GM23338 (cell line): ENCODE measurements at regions not wholly inside any gene's neighbourhood (a gene's known extent, or its start where the extent isn't known, plus 50 kb on each side); places are given as distances from the start of the nearest gene placed in this dataset.

Experiments used
- ATAC-seq: fragments of 200-7000 bp; cut with Tn5 transposase; 3 replicates; pipeline ENCODE4 v1.9.1; 2020
- DNase-seq: peaks from one replicate; pipeline ENCODE4 v3.0.0-alpha.2; 2015; ENCODE audit warnings: low spot score
- H2AFZ ChIP-seq: fragments of 200-600 bp; sonication (generic); 2 replicates; pipeline ENCODE4 v1.8.0; 2016; ENCODE audit warnings: antibody characterized with exemption, mild to moderate bottlenecking, moderate library complexity
- H3F3A ChIP-seq: fragments of 200-600 bp; sonication (generic); replicated peaks from 2 replicates; pipeline ENCODE4 v1.8.0; 2017; ENCODE audit warnings: antibody characterized with exemption, mixed run types, low read depth
- H3K27ac ChIP-seq: fragments of 200-600 bp; sonication (generic); 2 replicates; pipeline ENCODE4 v1.6.1; 2016; ENCODE audit warnings: low read depth
- H3K27me3 ChIP-seq: fragments of 200-600 bp; sonication (generic); 2 replicates; pipeline ENCODE4 v1.8.0; 2016; ENCODE audit warnings: mild to moderate bottlenecking, mixed run types, moderate library complexity; ENCODE audit not compliant: insufficient read depth
- H3K36me3 ChIP-seq: fragments of 200-600 bp; sonication (generic); 2 replicates; pipeline ENCODE4 v1.8.0; 2016; ENCODE audit warnings: mild to moderate bottlenecking; ENCODE audit not compliant: insufficient read depth
- H3K4me1 ChIP-seq: fragments of 200-600 bp; sonication (generic); 2 replicates; pipeline ENCODE4 v1.8.0; 2016; ENCODE audit warnings: mild to moderate bottlenecking, moderate library complexity; ENCODE audit not compliant: insufficient read depth
- H3K4me2 ChIP-seq: fragments of 200-600 bp; sonication (generic); 2 replicates; pipeline ENCODE4 v1.7.1; 2017; ENCODE audit warnings: mixed run types
- H3K4me3 ChIP-seq: fragments of 200-600 bp; sonication (generic); 2 replicates; pipeline ENCODE4 v1.6.1; 2016; ENCODE audit warnings: mixed run types
- H3K79me2 ChIP-seq: fragments of 200-600 bp; sonication (generic); replicated peaks from 2 replicates; pipeline ENCODE4 v1.8.0; 2017; ENCODE audit warnings: mild to moderate bottlenecking; ENCODE audit not compliant: insufficient read depth
- H3K9me2 ChIP-seq: fragments of 200-600 bp; sonication (generic); 2 replicates; pipeline ENCODE4 v1.8.0; 2017; ENCODE audit not compliant: insufficient read depth
- H4K20me1 ChIP-seq: fragments of 200-600 bp; sonication (generic); replicated peaks from 2 replicates; pipeline ENCODE4 v1.8.0; 2017; ENCODE audit warnings: mild to moderate bottlenecking; ENCODE audit not compliant: insufficient read depth
- H3K27ac Mint-ChIP-seq: 2 replicates; pipeline ENCODE4 v1.8.0; 2020; ENCODE audit warnings: inconsistent platforms, mild to moderate bottlenecking, moderate library complexity, mixed read lengths
- H3K27me3 Mint-ChIP-seq: 3 replicates; pipeline ENCODE4 v1.8.0; 2022; ENCODE audit warnings: low read depth, mild to moderate bottlenecking, moderate library complexity, mixed read lengths, inconsistent platforms; ENCODE audit not compliant: insufficient read depth, poor library complexity
- H3K36me3 Mint-ChIP-seq: 3 replicates; pipeline ENCODE4 v1.8.0; 2021; ENCODE audit warnings: low read depth, mild to moderate bottlenecking, inconsistent platforms, moderate library complexity, mixed read lengths
- H3K4me1 Mint-ChIP-seq: 3 replicates; pipeline ENCODE4 v1.8.0; 2020; ENCODE audit warnings: mild to moderate bottlenecking, inconsistent platforms, mixed read lengths
- H3K4me3 Mint-ChIP-seq: 3 replicates; pipeline ENCODE4 v1.8.0; 2021; ENCODE audit warnings: moderate library complexity, mild to moderate bottlenecking, inconsistent platforms, mixed read lengths
- H3K9me3 Mint-ChIP-seq: 3 replicates; pipeline ENCODE4 v1.8.0; 2020; ENCODE audit warnings: moderate library complexity, mild to moderate bottlenecking, inconsistent platforms, mixed read lengths
- CREB1 ChIP-seq: fragments of 250-450 bp; sonication (Bioruptor Pico); IDR thresholded peaks from 2 replicates; pipeline ENCODE4 v1.5.0; 2020; ENCODE audit warnings: low read depth, mild to moderate bottlenecking, moderate library complexity
- EZH2 ChIP-seq: fragments of 200-600 bp; sonication (generic); IDR thresholded peaks from one replicate; pipeline ENCODE4 v1.8.0; 2017; ENCODE audit warnings: antibody characterized with exemption, mild to moderate bottlenecking, low read depth; ENCODE audit not compliant: unreplicated experiment
- EZH2phosphoT487 ChIP-seq: fragments of 200-600 bp; sonication (generic); IDR thresholded peaks from one replicate; pipeline ENCODE4 v1.8.1; 2018; ENCODE audit warnings: antibody characterized with exemption; ENCODE audit not compliant: unreplicated experiment
- JUNB ChIP-seq: IDR thresholded peaks from one replicate; pipeline ENCODE4 v1.6.1; 2016; ENCODE audit warnings: antibody characterized with exemption; ENCODE audit not compliant: unreplicated experiment
- NANOG ChIP-seq: IDR thresholded peaks from 2 replicates; pipeline ENCODE4 v1.6.1; 2016; ENCODE audit warnings: antibody characterized with exemption, borderline replicate concordance
- POLR2AphosphoS5 ChIP-seq: IDR thresholded peaks from 2 replicates; pipeline ENCODE4 v1.6.1; 2016; ENCODE audit warnings: antibody characterized with exemption, low read depth
- STAT1 ChIP-seq: IDR thresholded peaks from one replicate; pipeline ENCODE4 v1.6.1; 2016; ENCODE audit warnings: antibody characterized with exemption; ENCODE audit not compliant: unreplicated experiment
- ZNF114 ChIP-seq: fragments of 250-450 bp; sonication (Bioruptor Pico); IDR thresholded peaks from 2 replicates; pipeline ENCODE4 v1.5.0; 2020; ENCODE audit warnings: mild to moderate bottlenecking, moderate library complexity
- ZNF331 ChIP-seq: fragments of 250-450 bp; sonication (Bioruptor Pico); IDR thresholded peaks from 2 replicates; pipeline ENCODE4 v1.5.0; 2020; ENCODE audit warnings: low read depth, mild to moderate bottlenecking, moderate library complexity
- TF ChIP-seq, protein P1 (sequence below), 2 experiments: fragments of 200-600 bp in 1 of 2; sonication (generic) in 1 of 2; conservative IDR thresholded peaks; 2 replicates each; pipeline versions ENCODE4 v1.5.1 to v1.6.1; 2016 to 2017; ENCODE audit warnings: antibody characterized with exemption in 2 of 2, low read depth in 2 of 2, mild to moderate bottlenecking in 2 of 2, moderate library complexity in 1 of 2
- TF ChIP-seq, protein P2 (sequence below): IDR thresholded peaks from one replicate; pipeline ENCODE4 v1.6.1; 2018; ENCODE audit warnings: antibody characterized with exemption; ENCODE audit not compliant: unreplicated experiment
- TF ChIP-seq, protein P3 (sequence below): IDR thresholded peaks from 2 replicates; pipeline ENCODE4 v1.6.1; 2016; ENCODE audit warnings: antibody characterized with exemption
- TF ChIP-seq, protein P4 (sequence below): fragments of 250-450 bp; sonication (Bioruptor Pico); IDR thresholded peaks from 2 replicates; pipeline ENCODE4 v1.5.0; 2020; ENCODE audit warnings: mild to moderate bottlenecking, moderate library complexity

DNA sequence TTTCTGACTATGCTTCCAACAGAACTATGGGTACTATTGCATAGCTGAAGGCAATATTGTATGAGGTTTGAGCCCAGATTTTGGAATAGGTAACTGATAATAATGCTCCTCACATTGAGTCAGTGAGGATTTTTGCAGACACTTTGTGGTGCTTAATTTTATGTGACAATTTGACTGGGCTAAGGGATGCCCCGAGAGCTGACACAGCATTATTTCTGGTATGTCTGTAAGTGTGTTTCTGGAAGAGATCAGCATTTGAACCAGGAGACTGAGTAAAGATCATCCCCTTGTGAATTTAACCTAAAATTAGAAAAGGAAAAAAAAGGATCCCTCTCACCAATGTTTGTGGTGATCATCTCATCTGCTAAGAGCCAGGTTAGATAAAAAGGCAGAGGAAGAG is 404.9 kb downstream of the AEBP2 start:
- H3K27me3 ChIP-seq = no peaks in the 10 kb centered on the region
- H4K20me1 ChIP-seq = no peaks in the 10 kb centered on the region
- no peak overlapping the region for H2AFZ ChIP-seq
- no peaks in the 10 kb centered on the region for H3K4me1 ChIP-seq
- H3K4me2 ChIP-seq = no peak overlapping the region
- TF ChIP-seq CREB1 (no peak), JUNB (no peak), EZH2 (no peak), ZNF331 (CRISPR knock-in tag) (no peak), EZH2phosphoT487 (no peak), STAT1 (no peak), POLR2AphosphoS5 (no peak), ZNF114 (no peak), NANOG (no peak)
- TF ChIP-seq, protein P1, sequence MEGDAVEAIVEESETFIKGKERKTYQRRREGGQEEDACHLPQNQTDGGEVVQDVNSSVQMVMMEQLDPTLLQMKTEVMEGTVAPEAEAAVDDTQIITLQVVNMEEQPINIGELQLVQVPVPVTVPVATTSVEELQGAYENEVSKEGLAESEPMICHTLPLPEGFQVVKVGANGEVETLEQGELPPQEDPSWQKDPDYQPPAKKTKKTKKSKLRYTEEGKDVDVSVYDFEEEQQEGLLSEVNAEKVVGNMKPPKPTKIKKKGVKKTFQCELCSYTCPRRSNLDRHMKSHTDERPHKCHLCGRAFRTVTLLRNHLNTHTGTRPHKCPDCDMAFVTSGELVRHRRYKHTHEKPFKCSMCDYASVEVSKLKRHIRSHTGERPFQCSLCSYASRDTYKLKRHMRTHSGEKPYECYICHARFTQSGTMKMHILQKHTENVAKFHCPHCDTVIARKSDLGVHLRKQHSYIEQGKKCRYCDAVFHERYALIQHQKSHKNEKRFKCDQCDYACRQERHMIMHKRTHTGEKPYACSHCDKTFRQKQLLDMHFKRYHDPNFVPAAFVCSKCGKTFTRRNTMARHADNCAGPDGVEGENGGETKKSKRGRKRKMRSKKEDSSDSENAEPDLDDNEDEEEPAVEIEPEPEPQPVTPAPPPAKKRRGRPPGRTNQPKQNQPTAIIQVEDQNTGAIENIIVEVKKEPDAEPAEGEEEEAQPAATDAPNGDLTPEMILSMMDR (conservative IDR thresholded peaks at IDR 0.05; ENCODE audit: low read depth in 2 of 2) = no peak
- TF ChIP-seq, protein P2, sequence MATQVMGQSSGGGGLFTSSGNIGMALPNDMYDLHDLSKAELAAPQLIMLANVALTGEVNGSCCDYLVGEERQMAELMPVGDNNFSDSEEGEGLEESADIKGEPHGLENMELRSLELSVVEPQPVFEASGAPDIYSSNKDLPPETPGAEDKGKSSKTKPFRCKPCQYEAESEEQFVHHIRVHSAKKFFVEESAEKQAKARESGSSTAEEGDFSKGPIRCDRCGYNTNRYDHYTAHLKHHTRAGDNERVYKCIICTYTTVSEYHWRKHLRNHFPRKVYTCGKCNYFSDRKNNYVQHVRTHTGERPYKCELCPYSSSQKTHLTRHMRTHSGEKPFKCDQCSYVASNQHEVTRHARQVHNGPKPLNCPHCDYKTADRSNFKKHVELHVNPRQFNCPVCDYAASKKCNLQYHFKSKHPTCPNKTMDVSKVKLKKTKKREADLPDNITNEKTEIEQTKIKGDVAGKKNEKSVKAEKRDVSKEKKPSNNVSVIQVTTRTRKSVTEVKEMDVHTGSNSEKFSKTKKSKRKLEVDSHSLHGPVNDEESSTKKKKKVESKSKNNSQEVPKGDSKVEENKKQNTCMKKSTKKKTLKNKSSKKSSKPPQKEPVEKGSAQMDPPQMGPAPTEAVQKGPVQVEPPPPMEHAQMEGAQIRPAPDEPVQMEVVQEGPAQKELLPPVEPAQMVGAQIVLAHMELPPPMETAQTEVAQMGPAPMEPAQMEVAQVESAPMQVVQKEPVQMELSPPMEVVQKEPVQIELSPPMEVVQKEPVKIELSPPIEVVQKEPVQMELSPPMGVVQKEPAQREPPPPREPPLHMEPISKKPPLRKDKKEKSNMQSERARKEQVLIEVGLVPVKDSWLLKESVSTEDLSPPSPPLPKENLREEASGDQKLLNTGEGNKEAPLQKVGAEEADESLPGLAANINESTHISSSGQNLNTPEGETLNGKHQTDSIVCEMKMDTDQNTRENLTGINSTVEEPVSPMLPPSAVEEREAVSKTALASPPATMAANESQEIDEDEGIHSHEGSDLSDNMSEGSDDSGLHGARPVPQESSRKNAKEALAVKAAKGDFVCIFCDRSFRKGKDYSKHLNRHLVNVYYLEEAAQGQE = no peak
- TF ChIP-seq, protein P3, sequence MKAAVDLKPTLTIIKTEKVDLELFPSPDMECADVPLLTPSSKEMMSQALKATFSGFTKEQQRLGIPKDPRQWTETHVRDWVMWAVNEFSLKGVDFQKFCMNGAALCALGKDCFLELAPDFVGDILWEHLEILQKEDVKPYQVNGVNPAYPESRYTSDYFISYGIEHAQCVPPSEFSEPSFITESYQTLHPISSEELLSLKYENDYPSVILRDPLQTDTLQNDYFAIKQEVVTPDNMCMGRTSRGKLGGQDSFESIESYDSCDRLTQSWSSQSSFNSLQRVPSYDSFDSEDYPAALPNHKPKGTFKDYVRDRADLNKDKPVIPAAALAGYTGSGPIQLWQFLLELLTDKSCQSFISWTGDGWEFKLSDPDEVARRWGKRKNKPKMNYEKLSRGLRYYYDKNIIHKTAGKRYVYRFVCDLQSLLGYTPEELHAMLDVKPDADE = no peak
- TF ChIP-seq, protein P4, sequence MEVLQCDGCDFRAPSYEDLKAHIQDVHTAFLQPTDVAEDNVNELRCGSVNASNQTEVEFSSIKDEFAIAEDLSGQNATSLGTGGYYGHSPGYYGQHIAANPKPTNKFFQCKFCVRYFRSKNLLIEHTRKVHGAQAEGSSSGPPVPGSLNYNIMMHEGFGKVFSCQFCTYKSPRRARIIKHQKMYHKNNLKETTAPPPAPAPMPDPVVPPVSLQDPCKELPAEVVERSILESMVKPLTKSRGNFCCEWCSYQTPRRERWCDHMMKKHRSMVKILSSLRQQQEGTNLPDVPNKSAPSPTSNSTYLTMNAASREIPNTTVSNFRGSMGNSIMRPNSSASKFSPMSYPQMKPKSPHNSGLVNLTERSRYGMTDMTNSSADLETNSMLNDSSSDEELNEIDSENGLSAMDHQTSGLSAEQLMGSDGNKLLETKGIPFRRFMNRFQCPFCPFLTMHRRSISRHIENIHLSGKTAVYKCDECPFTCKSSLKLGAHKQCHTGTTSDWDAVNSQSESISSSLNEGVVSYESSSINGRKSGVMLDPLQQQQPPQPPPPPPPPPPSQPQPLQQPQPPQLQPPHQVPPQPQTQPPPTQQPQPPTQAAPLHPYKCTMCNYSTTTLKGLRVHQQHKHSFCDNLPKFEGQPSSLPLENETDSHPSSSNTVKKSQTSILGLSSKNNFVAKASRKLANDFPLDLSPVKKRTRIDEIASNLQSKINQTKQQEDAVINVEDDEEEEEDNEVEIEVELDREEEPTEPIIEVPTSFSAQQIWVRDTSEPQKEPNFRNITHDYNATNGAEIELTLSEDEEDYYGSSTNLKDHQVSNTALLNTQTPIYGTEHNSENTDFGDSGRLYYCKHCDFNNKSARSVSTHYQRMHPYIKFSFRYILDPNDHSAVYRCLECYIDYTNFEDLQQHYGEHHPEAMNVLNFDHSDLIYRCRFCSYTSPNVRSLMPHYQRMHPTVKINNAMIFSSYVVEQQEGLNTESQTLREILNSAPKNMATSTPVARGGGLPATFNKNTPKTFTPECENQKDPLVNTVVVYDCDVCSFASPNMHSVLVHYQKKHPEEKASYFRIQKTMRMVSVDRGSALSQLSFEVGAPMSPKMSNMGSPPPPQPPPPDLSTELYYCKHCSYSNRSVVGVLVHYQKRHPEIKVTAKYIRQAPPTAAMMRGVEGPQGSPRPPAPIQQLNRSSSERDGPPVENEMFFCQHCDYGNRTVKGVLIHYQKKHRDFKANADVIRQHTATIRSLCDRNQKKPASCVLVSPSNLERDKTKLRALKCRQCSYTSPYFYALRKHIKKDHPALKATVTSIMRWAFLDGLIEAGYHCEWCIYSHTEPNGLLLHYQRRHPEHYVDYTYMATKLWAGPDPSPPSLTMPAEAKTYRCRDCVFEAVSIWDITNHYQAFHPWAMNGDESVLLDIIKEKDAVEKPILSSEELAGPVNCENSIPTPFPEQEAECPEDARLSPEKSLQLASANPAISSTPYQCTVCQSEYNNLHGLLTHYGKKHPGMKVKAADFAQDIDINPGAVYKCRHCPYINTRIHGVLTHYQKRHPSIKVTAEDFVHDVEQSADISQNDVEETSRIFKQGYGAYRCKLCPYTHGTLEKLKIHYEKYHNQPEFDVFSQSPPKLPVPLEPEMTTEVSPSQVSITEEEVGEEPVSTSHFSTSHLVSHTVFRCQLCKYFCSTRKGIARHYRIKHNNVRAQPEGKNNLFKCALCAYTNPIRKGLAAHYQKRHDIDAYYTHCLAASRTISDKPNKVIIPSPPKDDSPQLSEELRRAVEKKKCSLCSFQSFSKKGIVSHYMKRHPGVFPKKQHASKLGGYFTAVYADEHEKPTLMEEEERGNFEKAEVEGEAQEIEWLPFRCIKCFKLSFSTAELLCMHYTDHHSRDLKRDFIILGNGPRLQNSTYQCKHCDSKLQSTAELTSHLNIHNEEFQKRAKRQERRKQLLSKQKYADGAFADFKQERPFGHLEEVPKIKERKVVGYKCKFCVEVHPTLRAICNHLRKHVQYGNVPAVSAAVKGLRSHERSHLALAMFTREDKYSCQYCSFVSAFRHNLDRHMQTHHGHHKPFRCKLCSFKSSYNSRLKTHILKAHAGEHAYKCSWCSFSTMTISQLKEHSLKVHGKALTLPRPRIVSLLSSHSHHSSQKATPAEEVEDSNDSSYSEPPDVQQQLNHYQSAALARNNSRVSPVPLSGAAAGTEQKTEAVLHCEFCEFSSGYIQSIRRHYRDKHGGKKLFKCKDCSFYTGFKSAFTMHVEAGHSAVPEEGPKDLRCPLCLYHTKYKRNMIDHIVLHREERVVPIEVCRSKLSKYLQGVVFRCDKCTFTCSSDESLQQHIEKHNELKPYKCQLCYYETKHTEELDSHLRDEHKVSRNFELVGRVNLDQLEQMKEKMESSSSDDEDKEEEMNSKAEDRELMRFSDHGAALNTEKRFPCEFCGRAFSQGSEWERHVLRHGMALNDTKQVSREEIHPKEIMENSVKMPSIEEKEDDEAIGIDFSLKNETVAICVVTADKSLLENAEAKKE (CRISPR knock-in tag) = no peak
- Mint-ChIP-seq H3K36me3 (no peaks in the 10 kb centered on the region), H3K9me3 (no peaks in the 10 kb centered on the region), H3K27me3 (peaks cover 2% of the 10 kb centered on the region), H3K4me3 (no peak overlapping the region), H3K27ac (no peak overlapping the region), H3K4me1 (peaks cover 9% of the 10 kb centered on the region; the same call in 2 of the 3 replicates)
- no peaks in the 10 kb centered on the region for H3K79me2 ChIP-seq
- ATAC-seq (no peak), DNase-seq (no peak)
- no peak overlapping the region for H3K27ac ChIP-seq
- no peak overlapping the region for H3K4me3 ChIP-seq
- no peaks in the 10 kb centered on the region for H3K36me3 ChIP-seq
- H3K9me2 ChIP-seq = no peaks in the 10 kb centered on the region
- H3F3A ChIP-seq = no peaks in the 10 kb centered on the region
